ENCODE measurements at regions not wholly inside any gene's neighbourhood (a gene's known extent, or its start where the extent isn't known, plus 50 kb on each side); places are given as distances from the start of the nearest gene placed in this dataset.

DNA sequence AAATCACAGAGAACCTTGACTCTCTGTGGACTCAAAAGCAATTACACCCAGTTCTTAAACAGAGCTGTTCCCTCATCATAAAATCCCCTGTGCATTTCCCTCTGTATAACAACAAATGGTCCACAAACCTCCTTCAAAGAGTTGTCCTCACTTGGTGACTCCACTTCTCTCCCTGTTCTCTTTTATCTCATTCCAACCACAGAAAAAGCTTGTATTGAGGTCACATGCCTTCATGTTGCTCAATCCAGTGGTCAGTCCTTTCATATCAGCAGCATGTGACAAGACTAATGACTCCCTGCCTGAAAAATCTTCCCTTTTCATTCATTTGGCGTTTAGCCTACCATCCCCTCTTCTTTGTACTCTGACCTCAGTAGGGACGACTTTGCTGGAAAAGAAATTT lies 158.0 kb downstream of the DEPDC1B start:
- Histone ChIP-seq H3K9me3 (ENCODE audit: insufficient read depth, low read depth, low read length) (no peaks in the 10 kb centered on the region), H3F3A (ENCODE audit: low read depth) (no peaks in the 10 kb centered on the region), H3K4me1 (ENCODE audit: insufficient read depth, low read length, poor library complexity, severe bottlenecking) (peaks cover 13% of the 10 kb centered on the region), H3K9ac (ENCODE audit: low read depth, low read length, poor library complexity, severe bottlenecking) (no peak overlapping the region), H3K36me3 (ENCODE audit: insufficient read depth, low read length) (no peaks in the 10 kb centered on the region), H4K20me1 (ENCODE audit: insufficient read depth, low read length, poor library complexity, severe bottlenecking) (no peaks in the 10 kb centered on the region), H3K4me3 (ENCODE audit: low read length, poor library complexity, severe bottlenecking) (no peak overlapping the region), H3K79me2 (ENCODE audit: insufficient read depth, low read length) (no peaks in the 10 kb centered on the region), H2AFZ (ENCODE audit: low read length) (no peak overlapping the region), H3K27me3 (ENCODE audit: insufficient read depth, low read length, poor library complexity, severe bottlenecking) (no peaks in the 10 kb centered on the region), H3K4me2 (ENCODE audit: low read depth, low read length, poor library complexity, severe bottlenecking) (no peak overlapping the region), H3K9me2 (replicated peaks; ENCODE audit: low read depth, low read length) (no peaks in the 10 kb centered on the region)
- TF ChIP-seq, protein P1, sequence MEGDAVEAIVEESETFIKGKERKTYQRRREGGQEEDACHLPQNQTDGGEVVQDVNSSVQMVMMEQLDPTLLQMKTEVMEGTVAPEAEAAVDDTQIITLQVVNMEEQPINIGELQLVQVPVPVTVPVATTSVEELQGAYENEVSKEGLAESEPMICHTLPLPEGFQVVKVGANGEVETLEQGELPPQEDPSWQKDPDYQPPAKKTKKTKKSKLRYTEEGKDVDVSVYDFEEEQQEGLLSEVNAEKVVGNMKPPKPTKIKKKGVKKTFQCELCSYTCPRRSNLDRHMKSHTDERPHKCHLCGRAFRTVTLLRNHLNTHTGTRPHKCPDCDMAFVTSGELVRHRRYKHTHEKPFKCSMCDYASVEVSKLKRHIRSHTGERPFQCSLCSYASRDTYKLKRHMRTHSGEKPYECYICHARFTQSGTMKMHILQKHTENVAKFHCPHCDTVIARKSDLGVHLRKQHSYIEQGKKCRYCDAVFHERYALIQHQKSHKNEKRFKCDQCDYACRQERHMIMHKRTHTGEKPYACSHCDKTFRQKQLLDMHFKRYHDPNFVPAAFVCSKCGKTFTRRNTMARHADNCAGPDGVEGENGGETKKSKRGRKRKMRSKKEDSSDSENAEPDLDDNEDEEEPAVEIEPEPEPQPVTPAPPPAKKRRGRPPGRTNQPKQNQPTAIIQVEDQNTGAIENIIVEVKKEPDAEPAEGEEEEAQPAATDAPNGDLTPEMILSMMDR (conservative IDR thresholded peaks at IDR 0.05; ENCODE audit: low read length): no peak
- TF ChIP-seq EZH2phosphoT487 (IDR thresholded peaks at IDR 0.05; ENCODE audit: borderline replicate concordance): no peak

DNA sequence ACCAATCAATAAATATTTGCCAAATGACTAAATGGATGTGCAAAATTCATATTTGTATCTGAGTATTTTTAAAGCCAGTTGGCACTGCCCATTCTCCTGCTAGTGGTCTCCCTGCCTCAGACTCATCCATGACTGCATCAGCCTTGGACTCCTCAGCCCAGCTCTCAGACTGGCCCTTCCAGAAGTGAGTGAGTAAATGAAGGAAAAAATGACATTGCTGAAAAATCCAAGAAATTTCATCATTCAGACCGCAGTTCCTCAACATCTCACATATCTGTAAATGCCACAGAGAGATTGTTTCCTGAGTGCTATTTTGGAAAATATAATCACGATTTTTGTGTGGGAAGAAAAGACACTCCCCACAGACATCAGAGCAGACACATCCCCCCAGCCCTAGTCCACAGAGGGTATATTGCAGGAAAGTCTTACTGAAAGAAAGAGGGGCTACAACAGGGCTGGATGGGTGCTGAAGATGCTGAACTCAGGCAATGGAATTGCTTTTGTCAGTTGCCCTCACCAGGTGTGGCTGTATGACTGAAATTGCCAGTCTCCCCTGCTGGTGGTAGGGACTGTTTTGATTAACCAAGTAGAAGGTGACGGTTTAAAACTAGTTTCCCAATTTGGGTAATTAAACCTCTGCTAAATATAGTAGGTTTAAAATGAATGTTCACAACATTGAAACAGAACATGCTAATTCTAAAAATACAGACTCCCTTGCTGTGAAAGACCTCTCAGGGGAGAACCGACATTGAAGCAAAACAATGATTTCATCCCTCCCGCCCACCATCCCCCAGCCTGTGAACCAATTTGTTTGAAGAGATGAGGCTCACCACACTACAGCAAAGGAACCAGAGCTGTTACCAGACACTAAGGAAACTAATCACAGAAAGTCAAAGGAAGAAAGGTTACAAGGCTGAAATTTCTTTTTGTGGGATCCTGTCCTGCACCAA lies 158.8 kb downstream of the DEPDC1B start:
- Histone ChIP-seq H3K4me2 (ENCODE audit: low read depth, low read length, poor library complexity, severe bottlenecking) (no peak overlapping the region), H3K36me3 (ENCODE audit: insufficient read depth, low read length) (no peaks in the 10 kb centered on the region), H3K9me2 (replicated peaks; ENCODE audit: low read depth, low read length) (no peaks in the 10 kb centered on the region), H4K20me1 (ENCODE audit: insufficient read depth, low read length, poor library complexity, severe bottlenecking) (no peaks in the 10 kb centered on the region), H3K79me2 (ENCODE audit: insufficient read depth, low read length) (no peaks in the 10 kb centered on the region), H3F3A (ENCODE audit: low read depth) (no peaks in the 10 kb centered on the region), H3K4me1 (ENCODE audit: insufficient read depth, low read length, poor library complexity, severe bottlenecking) (peaks cover 13% of the 10 kb centered on the region), H3K9me3 (ENCODE audit: insufficient read depth, low read depth, low read length) (no peaks in the 10 kb centered on the region), H3K4me3 (ENCODE audit: low read length, poor library complexity, severe bottlenecking) (no peak overlapping the region), H3K9ac (ENCODE audit: low read depth, low read length, poor library complexity, severe bottlenecking) (no peak overlapping the region), H2AFZ (ENCODE audit: low read length) (no peak overlapping the region), H3K27me3 (ENCODE audit: insufficient read depth, low read length, poor library complexity, severe bottlenecking) (no peaks in the 10 kb centered on the region)
- no peak for TF ChIP-seq EZH2phosphoT487 (IDR thresholded peaks at IDR 0.05; ENCODE audit: borderline replicate concordance)
- TF ChIP-seq, protein P1 (conservative IDR thresholded peaks at IDR 0.05; ENCODE audit: low read length): no peak

DNA sequence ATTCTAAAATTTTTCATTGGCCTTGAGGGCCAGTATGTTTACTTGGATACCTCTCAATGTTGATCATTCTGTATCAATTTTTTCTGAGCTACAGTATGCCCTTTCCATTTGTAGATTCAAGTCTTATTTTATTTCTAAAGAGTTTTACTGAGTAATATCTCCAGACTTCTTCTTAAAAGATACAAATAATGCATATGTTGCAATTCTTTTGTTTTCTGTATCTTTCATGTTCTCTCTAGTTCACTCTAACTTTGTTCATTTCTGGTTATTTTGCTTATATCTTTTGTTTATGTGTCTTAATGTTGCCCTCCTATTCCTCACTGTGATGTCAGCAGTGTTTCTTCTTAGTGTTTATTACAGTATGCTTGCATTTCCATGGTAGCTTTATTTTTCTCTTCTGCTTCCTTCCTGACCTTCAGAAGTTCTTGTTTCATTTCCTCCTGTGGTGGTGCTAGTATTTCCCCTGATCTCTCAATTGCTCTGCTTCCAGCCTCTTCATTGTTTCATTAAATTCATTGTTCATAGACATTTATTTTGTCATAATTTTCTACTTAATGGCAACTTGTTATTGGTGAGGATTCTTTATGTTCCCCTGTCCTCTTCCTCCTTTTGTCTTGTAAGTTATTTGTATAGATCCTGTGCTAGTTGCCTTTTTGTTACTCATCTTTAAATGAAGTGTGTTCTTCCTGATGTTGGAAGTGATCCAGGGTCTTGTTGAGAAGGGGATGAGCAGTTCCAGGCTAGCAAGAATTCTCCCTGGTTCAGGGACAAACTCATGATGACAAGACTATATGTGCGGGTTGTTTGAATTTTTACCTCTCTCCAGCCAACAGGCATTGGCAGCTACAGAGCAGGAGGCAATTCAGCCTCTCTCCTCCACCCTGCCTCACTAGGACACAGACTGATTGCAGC lies 160.8 kb downstream of the DEPDC1B start:
- Histone ChIP-seq H3F3A (ENCODE audit: low read depth) (no peaks in the 10 kb centered on the region), H3K9ac (ENCODE audit: low read depth, low read length, poor library complexity, severe bottlenecking) (no peak overlapping the region), H3K27me3 (ENCODE audit: insufficient read depth, low read length, poor library complexity, severe bottlenecking) (no peaks in the 10 kb centered on the region), H2AFZ (ENCODE audit: low read length) (peak overlapping the region; percentile 63; the same call in 1 of the 2 replicates), H3K4me1 (ENCODE audit: insufficient read depth, low read length, poor library complexity, severe bottlenecking) (peaks cover 13% of the 10 kb centered on the region), H4K20me1 (ENCODE audit: insufficient read depth, low read length, poor library complexity, severe bottlenecking) (no peaks in the 10 kb centered on the region), H3K9me3 (ENCODE audit: insufficient read depth, low read depth, low read length) (no peaks in the 10 kb centered on the region), H3K4me2 (ENCODE audit: low read depth, low read length, poor library complexity, severe bottlenecking) (peak overlapping the region; percentile 26), H3K79me2 (ENCODE audit: insufficient read depth, low read length) (no peaks in the 10 kb centered on the region), H3K4me3 (ENCODE audit: low read length, poor library complexity, severe bottlenecking) (no peak overlapping the region), H3K9me2 (replicated peaks; ENCODE audit: low read depth, low read length) (no peaks in the 10 kb centered on the region), H3K36me3 (ENCODE audit: insufficient read depth, low read length) (no peaks in the 10 kb centered on the region)
- no peak for TF ChIP-seq EZH2phosphoT487 (IDR thresholded peaks at IDR 0.05; ENCODE audit: borderline replicate concordance)
- TF ChIP-seq, protein P1 (conservative IDR thresholded peaks at IDR 0.05; ENCODE audit: low read length): no peak

All from Loucy (cell line).